GM19025 (cell line): ENCODE measurements at regions not wholly inside any gene's neighbourhood (a gene's known extent, or its start where the extent isn't known, plus 50 kb on each side); places are given as distances from the start of the nearest gene placed in this dataset.
"Not testable (repeated sequence)": the region's sequence is repeated elsewhere in the genome, so short reads cannot be mapped to it uniquely, and the experiment has no call there.

ENCODE experiments used
- ATAC-seq: cut with Tn5 transposase; IDR thresholded peaks from one replicate; pipeline ENCODE4 v1.9.1; 2021; ENCODE audit warnings: mild to moderate bottlenecking, low read depth, moderate library complexity; ENCODE audit not compliant: unreplicated experiment

DNA sequence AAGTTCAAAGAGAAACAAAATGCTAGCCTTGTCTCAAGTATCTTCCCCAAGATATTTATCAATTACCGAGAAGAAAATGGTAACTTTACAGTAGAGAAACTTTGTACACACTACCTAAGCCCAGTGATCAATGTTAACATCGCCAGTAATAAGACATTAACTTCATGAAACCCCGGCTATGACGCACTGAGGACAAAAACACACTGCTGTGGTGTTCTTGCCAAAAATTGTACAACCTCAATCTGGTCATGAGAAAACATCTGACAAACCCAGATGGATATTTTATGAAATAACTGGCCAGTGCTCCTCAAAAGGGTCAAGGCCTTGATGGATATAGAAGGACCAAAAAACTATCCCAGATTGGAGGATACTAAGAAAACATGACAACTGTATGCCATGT, 85.5 kb upstream of the DTNBP1 start:
- no peak for ATAC-seq

DNA sequence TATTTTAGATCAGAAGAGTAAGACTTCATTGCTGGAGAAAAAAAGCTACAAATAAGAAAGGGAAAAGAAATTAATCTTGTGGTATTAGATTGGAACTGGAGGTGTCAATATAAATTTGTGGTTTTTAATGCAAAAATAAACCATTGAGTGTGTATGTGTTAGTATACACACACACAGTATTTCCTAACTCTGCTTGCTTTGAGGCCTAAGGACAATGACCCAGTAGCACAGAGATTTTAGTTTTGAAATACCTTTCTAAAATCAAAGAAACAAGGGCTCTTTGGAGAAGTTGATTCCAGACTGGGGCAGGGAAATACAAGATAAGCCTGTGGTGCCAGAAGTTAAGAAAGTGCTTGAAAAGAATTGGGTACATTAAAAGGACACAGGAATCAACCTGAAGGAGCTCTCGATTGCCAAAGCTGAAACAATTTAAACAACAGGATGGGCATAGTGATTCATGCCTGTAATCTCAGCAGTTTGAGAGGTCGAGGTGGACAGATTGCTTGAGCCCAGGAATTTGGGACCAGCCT, 84.6 kb upstream of the DTNBP1 start:
- no peak for ATAC-seq

DNA sequence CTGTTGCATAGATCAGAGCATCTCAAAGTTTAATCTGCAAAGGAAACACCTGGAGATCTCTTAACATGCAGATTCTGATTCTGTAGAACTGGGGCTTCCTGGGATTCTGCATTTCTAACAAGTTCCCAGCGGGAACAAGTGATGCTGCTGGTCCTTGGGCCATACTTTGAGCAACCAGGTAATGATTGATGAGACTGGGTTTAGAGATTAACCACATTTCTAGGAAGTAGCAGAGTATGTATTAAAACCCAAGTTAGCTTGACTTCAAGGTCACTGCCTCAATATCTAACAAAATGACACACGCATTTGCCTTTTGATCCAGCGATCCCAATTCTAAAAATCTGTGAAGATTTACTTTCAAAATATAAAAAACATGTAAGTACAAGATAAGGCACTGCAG, 83.0 kb upstream of the DTNBP1 start:
- ATAC-seq = no peak

DNA sequence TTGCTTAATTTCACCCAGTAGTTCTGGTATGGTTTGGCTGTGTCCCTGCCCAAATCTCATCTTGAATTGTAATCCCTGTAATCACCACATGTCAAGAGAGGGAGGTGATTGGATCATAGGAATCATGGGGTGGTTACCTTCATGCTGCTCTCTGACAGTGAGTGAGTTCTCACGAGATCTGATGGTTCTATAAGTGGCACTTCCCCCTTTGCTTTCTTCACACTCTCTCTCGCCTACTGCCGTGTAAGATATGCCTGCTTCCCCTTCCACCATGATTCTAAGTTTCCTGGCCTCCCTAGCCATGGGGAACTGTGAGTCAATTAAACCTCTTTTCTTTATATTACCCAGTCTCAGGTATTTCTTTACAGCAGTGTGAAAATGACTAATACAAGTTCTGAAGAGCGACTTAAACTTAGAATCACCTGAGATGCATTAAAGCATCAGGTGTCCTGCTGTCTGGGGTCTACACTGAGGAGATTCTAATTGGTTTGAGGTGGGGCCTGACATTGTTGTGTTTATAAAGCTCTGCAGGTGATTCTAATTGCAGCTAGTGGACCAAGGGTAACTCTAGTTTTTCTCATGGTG, 82.1 kb upstream of the DTNBP1 start:
- ATAC-seq = no peak

DNA sequence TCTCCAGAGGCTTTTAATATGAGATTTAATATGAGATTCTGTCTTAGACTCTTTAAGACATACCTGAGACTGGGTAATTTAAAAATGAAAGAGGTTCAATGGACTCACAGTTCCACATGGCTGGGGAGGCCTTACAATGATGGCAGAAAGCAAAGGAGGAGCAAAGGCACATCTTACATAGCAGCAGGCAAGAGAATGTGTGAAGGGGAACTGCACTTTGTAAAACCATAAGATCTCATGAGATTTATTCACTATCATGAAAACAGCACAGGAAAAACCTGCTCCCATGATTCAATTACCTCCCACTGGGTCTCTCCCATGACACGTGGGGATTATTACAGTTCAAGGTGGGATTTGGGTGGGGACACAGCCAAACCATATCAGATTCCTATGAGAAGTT, 79.2 kb upstream of the DTNBP1 start:
- not testable (repeated sequence) for ATAC-seq

DNA sequence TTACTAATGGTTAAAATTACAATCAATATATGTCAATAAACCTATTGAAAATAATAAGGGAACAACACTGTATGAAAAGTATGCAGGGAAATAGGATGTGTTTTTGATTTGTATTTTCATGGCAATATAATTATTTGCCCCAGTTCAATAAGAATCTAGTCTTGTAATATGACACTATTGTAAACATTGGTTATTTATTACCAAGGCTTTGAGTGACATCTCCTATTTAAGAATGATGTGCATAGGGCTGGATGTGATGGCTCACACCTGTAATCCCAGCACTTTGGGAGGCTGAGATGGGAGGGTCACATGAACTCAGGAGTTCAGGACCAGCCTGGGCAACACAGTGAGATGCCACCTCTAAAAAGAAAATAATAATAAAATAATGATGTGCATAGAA, 78.6 kb upstream of the DTNBP1 start:
- no peak for ATAC-seq

DNA sequence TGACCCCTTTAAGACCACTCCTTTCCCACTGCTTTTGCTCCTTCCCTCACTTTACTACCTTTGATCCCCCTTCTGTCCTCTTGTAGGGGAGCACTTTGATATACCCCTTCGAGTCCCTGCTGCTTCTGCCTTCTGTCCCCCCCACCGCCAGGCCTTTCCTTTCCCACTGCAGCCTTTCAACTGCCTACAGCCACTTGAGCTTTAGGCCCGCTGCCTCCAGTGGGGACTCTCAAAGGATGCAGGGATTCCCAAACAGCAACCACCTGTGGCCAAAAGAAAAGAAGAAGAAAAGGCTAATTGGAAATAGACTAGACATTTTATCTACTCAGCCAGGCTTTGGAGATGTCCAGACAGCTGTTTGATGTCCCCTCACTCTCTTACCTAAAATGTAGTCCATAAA, 77.0 kb upstream of the DTNBP1 start:
- ATAC-seq = no peak

DNA sequence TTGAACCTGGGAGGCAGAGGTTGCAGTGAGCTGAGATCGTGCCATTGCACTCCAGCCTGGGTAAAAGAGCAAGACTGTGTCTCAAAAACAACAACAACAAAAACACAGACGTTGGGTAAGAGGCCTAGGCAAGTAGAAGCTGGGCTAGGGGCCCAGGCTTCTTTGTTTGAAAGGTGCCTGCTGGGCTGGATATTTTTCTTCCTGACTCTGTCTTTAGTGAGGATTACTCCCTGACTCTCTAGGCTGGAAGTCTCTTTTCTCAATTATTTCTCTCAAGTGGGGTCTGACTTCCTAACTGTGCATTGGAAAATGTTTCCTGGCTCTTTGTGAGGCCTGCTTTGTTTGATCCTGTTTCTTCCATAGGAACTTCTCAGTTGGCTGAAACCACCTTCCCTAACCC, 76.5 kb upstream of the DTNBP1 start:
- ATAC-seq = no peak

DNA sequence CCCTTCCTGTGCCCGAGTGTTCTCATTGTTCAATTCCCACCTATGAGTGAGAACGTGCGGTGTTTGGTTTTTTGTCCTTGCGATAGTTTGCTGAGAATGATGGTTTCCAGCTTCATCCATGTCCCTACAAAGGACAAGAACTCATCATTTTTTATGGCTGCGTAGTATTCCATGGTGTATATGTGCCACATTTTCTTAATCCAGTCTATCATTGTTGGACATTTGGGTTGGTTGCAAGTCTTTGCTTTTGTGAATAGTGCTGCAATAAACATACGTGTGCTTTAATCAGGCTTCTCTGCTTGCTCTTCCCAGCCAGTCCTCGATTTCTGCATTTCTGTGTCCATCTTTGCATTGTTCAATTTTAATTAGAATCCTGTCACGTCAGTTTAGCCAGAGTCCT, 75.4 kb upstream of the DTNBP1 start:
- ATAC-seq = not testable (repeated sequence)

DNA sequence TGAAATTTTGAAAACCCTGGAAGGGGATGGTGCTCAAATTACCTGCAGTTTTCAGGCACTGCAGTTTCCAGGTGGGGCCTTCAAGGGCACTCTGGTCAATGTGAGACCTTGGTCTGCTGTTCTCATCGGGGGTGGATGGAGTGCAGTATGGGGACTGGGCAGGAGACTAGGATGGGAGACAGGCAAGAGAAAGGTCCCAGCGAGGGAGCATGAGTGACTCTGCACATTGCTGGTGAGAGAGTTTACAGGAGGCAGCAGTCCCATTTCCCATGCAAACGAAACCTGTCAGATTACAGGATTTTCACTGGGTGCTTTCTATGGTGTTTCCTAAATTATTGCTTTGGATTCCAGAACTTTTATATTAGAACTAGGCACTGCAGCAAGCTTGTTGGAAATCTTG, 73.5 kb upstream of the DTNBP1 start:
- ATAC-seq = no peak

DNA sequence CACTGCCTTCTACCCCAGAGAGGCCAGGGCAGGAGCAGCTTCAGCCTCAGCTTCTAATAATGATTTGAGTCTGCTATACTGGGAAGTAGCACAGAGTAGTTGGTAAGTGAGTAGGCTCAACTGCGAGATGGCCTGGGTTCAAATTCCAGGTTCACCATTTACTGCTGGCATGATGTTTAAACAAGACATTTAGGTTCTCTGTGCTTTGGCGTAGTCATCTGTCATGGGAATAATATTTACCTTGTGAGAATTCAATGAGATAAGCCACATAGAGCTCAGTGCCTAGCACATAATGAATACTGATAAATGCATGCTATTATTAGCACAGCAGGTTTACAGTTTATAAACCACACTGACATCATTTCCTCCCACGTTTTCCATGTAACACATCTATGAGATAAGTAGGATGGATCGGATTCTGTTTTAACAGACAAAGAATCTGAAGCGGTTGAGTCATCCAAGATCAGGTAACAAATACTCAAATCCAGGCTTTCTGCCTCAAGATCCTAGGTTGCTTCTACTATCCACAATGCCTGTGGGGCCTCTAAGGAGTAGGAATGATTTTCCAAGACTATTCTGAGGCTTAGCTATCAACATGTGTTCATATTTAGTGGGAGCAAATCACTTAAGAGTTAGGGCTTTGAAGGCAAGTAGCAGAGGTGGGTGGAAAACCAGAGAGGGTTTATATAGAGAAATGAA, 72.9 kb upstream of the DTNBP1 start:
- ATAC-seq = no peak

DNA sequence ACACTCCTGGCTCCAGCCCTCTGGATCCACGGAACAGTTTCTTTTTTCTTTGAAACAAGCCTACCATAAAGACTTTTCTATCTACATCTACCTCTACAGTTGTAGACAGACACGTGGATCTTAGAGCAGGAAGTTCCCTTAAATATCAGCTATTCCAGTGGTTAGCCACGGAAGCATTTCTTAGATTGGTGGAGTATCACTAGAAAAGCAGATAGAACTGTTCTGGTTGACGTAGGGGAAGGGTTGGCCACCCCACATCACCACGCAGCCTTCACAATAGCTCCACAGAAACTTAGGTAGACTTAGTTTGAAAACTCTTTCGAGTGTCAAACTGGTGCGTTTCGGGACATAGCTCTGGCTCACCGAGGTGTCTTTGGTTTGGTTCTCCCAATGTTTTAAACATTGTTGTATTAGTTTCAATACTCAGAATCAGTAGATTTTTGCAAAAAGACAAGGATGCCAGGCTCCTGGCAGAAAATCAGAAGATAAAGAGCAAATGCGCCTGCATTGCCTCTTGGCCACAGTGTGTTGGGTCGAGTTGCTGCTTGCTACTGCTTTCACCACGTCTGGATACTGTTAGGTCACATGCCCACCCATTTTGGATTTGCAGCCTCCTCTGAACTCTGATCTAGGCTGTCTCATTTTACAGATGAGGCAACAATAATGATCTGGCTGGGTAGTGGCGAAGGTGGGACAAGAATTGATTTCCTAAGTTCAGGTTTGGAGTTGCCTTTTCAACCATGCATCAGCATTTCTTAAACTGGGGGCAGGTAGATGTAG, 71.5 kb upstream of the DTNBP1 start:
- no peak for ATAC-seq

DNA sequence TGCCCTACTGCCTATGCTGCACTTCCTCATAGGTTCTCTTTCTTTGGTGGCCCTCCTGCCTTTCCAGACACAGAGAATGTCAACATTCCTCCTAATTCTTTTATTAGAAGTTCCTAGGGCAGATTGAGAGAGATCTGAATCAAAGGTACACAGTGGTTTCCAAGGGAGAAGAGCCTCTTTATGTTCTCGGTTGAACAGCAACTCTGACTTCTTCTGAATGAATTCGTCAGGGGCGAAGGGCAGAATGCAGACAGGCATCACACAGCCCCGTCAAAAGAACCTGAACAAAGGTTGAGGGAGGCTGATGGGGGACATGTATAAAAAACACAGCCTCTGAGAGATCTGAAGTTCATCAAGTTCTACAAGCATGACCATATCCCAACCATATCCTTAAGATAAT, 68.1 kb upstream of the DTNBP1 start:
- no peak for ATAC-seq

DNA sequence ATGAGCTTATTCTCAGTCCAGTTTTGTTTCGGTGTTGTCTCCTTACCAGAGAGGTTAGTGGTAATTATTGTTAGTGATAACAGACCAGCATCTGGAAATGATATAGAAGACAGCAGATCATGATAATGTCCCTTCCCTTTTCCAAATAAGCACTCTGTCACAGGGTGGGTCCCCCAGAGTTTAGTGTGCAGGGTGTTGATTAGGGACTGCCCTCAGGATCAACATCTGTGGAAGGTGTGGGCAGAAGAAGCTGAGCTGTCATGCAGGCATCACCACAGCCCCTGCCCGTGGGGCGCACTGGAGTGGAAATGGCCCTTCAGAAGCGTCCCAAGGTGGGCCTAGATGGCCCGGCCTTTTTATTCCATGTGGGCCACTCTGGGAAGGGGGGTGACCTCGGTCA, 67.6 kb upstream of the DTNBP1 start:
- no peak for ATAC-seq

DNA sequence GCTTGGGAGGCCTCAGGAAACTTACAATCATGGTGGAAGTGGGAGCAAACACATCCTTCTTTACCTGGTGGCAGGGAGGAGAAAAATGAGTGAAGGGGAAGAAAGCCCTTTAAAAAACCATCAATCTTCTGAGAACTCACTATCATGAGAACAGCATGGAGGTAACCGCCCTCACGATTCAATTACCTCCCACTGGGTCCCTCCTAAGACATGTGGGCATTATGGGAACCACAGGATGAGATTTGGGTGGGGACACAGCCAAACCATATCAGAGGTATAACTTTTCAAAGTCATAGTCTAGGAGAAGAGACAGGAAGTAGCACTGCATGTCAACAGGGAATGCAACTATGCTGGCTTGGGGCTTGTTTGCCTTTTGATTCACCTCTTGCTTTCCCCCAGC, 59.9 kb upstream of the DTNBP1 start:
- no peak for ATAC-seq

DNA sequence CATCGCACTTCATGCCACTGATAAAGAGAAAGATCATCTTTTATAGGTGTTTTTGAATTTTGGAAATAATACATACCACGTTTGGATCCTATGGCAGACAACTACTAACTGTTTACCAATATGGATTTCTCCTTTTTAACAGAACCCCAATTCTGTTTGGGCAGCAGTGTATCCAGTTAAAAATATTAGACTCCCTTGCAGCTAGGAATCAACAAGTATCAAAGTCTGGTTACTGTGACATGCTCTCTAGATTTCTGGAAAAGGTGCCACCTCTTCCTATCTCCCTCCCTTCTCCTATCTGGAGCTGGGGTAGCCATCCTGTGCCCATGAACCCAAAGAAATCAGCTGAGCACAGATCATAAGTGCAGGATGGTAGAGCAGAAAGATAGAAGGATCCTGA, 54.1 kb upstream of the DTNBP1 start:
- no peak for ATAC-seq

DNA sequence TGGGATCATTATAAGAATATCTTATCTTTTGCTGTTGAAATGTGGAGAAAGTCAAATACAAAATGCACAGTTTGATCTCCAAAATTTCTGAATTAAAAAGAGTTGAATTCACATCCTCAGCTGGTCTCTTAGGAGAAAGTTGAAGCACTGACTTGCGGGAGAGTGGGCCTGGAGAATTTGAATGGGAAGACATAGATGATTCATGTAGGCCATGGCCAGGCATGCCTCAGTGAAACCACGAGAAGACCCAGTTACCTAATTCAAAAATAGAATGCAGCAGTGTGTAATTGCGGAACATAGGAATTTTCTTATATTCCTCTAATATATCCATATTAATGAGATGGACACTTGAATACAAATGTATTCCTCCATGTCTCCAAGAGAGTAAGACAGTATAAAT, 53.0 kb upstream of the DTNBP1 start:
- no peak for ATAC-seq

DNA sequence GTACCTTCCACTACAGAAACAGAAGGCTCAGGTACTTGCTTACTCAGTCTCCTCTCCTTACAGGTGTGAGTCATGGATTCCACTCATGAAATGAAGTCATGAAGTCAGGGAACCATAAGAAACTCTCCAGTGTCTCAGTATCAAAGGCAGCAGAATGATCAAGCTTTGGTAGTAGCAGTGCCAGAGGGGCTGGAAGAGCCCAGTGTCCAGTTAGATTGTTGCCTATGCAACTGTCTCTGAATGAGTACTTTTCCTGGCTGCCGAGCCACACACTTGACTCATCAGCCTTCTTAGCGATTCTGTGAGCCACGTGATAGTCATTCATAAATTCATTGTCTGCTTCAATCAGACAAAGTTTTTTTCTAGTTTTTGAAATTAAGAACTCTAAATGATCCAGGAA, 52.2 kb upstream of the DTNBP1 start:
- no peak for ATAC-seq

DNA sequence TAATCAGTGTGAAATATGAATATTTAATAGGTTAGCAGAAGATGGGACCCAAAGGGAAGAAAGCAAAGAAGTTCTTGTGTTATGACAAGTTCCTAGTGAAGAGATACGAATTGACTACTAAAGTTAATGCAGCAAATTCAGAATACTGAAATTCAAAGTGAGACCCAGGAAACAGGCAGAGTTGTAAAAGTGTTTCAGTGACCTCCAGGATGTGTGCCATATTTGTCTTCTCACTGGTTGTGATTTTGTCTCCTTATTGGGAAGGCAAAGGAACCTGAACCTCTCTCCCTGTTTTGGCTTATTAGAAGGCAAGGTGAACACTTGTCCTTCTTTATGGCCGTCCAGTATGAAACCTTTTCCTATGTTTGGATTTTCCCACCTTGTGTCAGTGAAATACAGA, 51.8 kb upstream of the DTNBP1 start:
- ATAC-seq = no peak

DNA sequence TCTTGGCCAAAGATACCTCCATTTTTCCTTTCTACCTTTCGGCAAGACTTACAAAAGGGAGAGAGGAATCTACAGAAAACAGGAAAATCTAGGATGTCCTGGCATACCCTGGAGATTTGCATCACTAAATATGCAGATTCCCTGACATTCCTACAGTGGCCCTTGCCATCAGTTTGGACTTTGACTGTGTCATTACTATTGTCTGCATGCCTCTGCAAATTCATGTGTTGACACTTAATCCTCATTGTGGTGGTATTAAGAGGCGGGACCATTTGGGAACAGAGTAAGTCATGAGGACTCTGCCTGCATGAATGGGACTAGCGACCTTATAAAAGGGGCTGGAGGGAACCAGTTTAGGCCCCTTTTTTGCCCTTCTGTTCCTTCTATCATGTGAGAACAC, 50.5 kb upstream of the DTNBP1 start:
- ATAC-seq = no peak

DNA sequence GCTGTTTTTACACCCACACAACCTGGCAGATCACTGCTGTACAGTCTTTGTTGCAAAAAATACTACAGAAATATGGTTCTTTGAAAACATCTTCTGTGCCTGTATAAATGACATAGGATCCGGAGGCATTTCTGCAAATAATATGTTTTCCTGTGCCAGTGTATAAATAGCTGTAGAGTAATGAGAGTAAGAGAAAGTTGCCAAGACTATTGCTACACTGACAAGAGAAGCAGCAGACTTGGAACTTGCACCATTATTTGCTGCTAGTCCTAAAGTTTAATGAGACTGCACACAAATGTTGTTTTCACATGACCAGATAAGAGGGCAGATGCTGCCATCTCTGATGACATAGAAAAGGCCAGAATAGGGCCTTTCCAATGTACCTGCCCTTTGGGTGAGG, 50.0 kb upstream of the DTNBP1 start:
- ATAC-seq = no peak
